ENCODE measurements at regions not wholly inside any gene's neighbourhood (a gene's known extent, or its start where the extent isn't known, plus 50 kb on each side); places are given as distances from the start of the nearest gene placed in this dataset.

- TF ChIP-seq EZH2 (IDR thresholded peaks at IDR 0.05; ENCODE audit: low read depth, unreplicated experiment), result no peak
- TF ChIP-seq REST (IDR thresholded peaks at IDR 0.05; ENCODE audit: unreplicated experiment), result no peak
- no peak for TF ChIP-seq CTCF (conservative IDR thresholded peaks at IDR 0.05; ENCODE audit: low read depth in 2 of 2)
- no peak for TF ChIP-seq POLR2AphosphoS5 (IDR thresholded peaks at IDR 0.05; ENCODE audit: low read depth)
- TF ChIP-seq CREB1 (CRISPR knock-in tag; IDR thresholded peaks at IDR 0.05; ENCODE audit: low read depth), result no peak
- TF ChIP-seq EZH2phosphoT487 (IDR thresholded peaks at IDR 0.05; ENCODE audit: unreplicated experiment), result no peak
Measured at GRCh38 chr6:144758602-144759001, 473.5 kb downstream of the UTRN start.

Data from GM23338 (cell line).